ENCODE measurements at regions not wholly inside any gene's neighbourhood (a gene's known extent, or its start where the extent isn't known, plus 50 kb on each side); places are given as distances from the start of the nearest gene placed in this dataset.
A peak's percentile ranks its signal among the peaks of the same experiment; 100 is the strongest.

DNA sequence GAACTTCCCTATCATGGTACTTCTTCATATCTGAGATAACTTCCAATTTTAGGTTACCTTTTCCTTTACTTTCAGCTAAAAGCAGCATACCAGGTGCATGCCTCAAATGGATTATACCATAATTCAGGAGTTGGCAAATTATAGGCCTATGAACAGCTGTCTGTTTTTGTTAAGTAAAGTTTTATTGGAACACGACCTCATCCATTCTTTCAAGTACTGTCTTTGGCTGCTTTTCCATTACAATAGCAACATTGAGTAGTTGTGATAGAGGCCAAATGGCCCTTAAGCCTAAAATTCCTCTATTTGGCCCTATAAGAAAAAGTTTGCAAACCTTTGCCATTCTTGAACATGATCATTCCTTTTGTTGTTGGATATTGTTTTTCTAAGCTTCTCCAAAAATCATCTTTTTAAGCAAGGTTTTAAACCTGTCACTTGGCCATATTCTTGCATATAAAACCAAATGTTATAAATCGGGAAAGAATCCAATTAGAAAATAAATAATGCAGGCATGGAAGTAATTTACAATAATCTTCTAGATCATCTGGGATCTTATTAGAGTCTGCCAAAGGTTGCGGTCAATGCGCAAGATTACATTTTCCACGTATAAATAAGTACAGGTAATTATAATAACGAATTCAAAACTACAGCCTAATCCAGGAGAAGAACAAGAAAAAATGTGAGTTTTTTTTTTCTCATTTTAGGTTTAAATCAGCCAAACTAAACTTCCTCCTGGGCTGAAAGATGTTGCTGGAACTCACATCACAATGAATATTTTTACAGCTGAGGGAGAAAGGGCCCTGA is 226.5 kb upstream of the ANKRD55 start:
- no peak for DNase-seq (ENCODE audit: low spot score)

DNA sequence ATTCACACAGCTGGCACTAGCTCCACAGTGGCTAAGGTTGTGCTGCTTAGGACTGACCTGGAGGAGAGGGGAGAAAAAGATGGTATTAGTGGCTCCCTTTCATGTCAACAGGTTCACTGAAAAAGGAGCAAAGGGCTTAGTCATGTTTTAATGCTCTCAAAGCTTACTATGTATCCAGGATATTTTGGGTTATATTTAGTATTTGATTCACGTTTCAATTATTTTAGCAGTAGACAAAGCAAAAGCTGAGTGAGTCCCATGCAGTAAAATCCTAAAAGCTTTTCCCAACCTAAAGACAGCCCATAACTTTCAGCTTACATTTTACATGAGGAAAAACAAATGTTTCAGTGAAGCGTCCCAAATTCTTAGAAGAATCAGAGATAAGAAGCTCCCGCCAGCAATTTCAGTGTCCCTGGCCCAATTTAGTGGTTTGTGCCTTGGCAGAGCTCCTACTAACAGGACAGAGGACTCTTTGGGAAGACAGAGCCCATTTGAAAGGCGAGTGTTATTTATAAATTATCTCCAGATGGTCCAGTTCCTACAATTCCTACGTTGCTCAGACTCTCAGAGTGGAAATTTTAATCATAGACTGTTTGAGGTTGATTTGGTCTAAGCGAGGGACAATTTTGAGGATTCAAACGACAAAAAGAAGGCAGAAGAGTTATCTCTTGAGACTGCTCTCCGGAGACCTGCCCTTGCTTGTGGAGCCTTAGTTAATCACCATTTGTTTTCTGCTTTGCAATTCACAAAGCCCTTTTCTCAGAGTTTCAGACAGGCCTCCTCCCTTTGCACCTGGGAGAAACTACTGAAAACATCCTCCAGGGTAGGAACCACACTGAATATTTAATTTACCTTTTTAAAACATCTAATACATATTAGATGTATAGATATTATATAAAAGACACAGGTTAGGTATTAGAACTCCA is 225.0 kb upstream of the ANKRD55 start:
- peak; percentile 64 for DNase-seq (ENCODE audit: low spot score)

DNA sequence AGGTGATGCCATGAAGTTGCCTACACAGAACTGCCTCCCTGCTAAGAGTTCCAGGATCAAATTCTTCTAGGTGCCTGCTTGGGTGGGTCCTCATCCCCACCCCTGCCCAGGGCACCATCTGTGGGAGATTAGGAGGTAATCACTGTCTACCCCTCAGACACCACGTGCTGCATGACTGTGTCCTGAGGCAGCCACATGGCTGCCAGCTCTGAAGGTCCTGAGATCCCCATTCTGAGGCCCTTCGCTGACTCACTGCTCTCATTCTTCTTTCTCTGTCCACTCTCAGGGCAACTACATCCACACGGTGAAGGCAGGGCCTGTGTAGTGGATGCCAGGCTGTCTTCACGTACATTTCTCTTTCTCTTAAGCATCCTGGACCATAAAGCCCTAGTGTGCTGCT is 222.9 kb upstream of the ANKRD55 start:
- peak; percentile 85 for DNase-seq (ENCODE audit: low spot score)

DNA sequence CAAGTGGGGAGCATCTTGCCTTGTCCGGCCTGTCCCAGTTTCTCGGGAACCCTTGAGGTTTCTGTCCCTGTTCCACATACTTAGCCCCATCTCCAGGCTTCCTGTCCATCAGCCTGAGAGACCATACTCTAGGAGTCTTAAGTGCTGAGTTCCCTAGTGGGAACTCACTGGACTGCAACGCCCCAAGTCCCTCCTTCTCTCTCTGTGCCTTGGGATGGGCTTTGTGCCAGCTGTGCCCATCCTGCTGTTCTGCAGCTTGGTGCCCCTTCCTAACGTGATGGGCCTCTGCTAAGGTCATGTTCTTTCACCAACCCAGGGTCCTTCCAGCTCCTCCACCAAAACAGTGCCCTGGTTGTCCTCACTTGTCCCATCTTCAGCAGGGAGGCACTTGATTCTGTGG is 222.3 kb upstream of the ANKRD55 start:
- DNase-seq (ENCODE audit: low spot score): no peak

DNA sequence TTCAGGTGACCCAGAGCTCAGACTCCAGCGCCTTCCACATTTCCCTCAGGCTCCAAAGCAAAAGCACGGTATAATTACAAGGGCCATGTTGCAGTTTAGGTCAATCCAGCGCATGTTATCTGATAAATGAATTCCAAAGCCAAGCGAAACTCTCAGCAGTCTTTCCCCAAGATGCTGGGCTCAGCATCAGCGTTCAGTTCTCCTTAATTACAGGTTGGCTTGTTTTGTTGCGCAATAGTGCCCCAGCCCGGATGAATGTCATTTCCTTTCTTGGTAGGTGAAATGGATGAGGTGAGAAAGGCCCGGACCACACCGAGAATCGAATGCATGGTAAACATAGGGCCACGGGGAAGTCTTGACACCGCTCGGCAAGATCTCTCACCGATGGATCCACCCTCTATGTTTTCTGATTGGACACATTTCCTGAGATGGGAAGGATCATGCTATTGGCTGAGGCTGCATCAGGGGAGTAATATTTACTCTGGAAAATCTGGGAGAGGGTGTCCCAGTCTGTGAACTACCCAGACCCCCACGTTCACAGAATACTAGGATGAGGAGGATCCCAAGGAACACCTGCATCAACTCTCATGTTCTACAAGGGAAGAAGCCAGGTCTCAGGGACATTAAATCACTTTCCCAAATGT is 221.2 kb upstream of the ANKRD55 start:
- no peak for DNase-seq (ENCODE audit: low spot score)

DNA sequence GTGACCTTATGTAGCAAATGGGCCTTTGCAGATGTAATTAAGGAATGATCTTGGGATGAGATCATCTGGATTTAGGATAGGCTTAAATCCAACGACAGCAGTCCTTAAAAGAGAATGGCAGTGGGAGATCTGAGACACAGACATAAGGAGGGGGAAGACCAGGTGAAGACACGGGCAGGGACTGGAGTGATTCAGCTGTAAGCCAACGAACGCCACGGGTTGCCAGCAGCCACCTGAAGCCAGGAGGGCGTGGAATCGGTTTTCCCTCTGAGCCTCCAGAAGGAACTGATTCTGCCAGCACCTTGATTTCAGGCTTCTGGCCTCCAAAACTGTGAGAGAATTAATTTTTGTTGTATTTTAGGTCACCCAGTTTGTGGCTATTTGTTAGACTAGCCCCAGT is 218.6 kb upstream of the ANKRD55 start:
- no peak for DNase-seq (ENCODE audit: low spot score)

DNA sequence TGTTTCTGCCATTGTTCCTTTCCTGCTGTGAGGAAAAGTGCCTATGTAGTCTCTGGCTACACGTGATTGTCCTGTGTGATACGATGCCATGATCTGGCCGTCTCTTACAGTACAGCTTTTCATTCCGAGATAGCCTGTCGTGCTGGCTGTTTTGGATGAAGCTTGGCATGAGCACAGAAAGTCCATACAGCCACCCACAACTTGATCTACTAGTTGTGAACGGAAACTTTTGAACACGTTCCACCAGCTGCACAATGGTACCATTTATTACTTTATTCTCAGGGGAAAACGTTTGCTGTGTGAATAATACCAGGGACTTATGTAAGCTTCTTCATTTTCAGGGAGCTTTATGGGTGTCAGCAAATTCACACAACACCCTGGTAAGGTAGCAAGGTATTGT is 217.6 kb upstream of the ANKRD55 start:
- DNase-seq (ENCODE audit: low spot score): no peak

DNA sequence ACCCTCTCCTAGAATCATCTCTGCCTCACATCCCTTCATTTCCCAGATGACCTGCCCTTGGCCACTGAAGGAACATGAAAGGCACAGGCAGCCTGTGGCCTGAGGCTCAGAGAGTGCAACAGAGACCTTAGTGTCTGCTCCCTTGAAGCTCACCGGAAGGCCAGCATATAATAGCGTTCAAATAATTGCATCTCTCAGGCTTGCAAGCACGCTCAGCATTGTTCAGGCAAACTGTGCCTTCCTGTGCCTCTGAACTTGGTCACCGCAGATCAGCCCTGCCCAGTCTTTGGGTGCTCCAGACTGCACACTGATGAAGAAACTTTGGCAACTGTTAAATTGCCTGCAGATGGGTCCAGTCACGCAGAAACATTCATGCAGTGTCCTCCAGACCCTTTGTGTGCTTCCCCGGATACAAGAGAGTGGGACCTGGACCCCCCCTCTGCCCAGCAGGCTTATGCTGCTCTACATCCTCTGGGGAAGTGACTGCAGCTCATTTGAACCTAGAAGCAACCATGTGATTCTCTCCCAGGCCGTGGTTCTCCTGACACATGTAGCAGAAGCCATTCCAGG is 216.0 kb upstream of the ANKRD55 start:
- peak; percentile 22 for DNase-seq (ENCODE audit: low spot score)

DNA sequence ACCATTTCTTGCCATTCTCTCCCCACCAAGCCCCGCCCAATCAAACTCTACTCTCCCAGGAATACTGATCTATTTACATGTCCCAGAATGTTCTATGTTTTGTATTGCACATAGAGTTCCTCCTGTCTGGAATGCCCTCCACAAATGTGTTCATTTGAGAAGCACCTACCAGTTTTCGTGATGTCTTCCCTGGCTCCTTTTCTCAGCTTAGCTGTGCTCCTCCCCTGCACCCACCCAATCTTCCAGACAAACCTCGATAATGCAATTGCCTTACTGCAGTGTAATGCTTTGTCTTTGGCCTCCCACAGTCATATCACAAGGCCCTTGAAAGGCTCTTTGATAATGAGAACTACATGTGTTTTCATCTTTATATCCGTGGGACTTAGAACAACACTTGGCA is 214.5 kb upstream of the ANKRD55 start:
- DNase-seq (ENCODE audit: low spot score): no peak

DNA sequence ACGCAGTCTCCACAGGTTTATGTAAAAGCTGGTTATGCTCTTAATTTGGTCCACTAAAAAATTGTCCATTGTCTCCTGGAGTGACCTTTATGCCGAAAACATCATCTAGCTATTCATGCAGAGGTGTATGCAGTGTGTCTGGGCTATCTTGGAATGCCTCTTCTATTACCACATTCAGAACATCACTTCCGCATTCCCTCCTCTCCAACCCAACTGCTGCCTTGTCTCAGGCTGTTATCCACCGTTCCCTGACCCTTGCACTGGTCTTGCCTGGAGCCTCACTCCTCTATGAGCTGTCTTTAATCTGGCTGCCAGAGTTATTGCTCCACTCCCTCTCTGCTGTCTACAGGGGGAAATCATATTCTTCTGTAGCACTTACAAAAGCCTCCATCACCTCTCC is 214.1 kb upstream of the ANKRD55 start:
- no peak for DNase-seq (ENCODE audit: low spot score)

DNA sequence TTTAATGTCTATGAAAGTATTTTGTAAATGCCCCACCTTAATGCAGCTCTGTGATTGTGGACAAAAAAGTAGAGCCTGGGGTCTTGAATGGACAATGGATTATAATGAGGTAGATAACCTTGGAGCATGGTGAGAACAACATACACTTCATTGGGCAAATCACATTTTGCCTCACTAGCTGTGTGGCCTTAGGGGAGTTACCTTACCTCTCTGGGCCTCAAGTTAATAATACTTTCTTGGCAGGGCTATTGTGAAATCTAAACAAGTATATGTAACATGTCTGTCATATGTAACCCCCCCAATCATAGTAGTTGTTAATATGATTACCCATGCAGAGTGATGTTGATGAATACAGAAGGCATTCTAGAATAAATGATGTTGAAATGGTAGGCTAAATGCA is 213.6 kb upstream of the ANKRD55 start:
- no peak for DNase-seq (ENCODE audit: low spot score)

DNA sequence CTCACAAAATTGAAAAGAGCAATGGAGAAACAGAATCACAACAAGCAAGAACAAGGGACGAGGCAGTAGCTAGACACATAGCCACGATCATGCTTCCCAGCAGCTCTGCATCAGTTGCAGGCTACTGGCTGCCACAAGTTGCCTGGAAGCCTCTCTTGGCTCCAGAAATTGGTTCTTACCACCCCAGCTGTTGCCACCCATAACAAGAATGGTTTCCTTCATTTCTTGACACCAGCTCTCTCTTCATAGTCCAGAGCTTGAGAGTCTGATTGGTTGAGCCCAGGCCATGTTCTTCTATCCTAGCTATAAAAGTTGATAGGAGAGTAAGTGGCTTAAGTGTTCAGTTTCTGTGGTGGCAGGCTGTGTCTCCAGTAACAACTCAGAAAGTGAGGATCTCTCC is 210.7 kb upstream of the ANKRD55 start:
- no peak for DNase-seq (ENCODE audit: low spot score)

DNA sequence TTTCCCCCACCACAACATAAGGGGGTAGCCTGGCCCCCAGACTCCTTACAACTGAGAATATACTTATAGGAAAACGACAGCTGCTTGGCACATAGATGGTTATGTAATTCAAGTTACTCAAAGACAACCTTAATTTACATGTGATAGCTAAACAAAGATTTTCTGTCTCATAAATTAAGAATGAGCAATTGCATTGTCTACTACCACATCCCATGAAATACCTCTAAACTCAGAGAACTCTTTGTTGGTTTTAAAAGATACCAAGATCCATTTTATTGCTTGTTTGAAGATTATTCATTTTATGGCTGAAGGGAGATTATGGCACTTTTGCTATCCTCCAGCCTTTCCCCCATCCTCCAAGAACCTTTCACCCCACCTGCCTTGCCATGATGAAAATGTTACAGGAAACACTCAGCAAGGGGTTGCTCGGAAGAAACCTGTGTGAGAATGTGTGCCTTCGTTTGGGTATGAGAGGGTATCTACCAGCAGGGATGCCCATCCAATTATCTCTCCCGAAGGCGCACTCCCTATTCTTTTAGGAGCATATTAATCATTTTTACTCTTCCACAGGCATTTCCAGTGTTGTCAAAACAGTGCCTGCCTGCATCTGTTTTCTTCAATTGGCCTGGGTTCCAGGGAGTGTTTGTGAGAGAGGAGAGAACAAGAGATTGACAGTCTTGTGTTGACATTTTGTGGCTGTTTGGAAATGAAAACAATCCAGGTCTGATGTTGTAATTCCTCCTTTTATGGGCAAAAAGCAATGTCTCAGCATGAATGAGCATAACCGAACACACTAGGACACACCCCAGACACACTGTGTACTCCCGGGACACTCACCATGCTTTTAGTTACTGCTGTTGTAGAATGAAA is 208.0 kb upstream of the ANKRD55 start:
- DNase-seq (ENCODE audit: low spot score): peak; percentile 84

DNA sequence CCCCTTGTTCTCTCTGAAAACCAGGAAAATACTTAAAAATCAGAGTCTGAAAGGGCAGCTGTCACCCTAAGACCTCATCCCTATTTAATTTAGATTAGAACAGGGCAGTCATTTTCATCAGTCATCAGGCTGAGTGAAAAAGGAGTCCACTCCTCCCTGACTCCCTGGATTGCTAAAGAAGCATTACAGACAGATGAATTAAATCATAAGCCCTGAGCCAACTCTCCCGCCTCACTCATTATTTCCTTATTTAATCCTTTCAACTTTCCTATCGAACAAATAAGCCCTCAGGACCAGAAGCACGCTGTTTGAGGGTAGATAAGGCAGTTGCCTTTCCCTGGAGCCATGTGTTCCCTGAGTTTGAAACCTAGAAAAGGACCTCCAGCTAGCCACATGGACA is 201.9 kb upstream of the ANKRD55 start:
- no peak for DNase-seq (ENCODE audit: low spot score)

DNA sequence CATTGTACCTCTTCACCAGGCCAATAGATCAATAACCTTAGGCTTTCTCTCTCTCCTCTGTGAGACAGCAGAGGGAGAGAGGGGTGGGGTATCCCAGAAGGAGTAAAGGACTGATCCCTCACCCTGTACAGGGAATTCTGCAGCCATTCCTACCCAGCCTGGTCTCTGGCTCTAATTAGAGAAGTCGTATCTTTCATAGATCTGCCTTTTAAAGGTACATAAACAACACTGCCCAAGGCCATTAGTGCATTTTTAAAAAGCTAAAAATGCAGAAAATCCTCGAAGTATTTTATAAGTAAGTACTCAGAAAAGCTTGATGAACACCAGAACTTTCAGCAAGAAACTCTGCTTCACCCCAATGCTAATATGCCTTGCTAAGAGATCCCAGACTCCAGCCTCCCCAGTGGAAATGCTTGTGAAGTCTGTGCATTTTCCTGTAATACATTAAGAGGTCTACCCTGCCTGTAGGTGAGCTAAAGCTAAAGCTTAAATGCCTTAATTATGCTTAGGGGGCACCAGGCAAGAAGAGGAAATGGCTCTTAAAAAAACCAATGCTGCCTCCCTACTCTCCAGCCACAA is 200.0 kb upstream of the ANKRD55 start:
- no peak for DNase-seq (ENCODE audit: low spot score)

DNA sequence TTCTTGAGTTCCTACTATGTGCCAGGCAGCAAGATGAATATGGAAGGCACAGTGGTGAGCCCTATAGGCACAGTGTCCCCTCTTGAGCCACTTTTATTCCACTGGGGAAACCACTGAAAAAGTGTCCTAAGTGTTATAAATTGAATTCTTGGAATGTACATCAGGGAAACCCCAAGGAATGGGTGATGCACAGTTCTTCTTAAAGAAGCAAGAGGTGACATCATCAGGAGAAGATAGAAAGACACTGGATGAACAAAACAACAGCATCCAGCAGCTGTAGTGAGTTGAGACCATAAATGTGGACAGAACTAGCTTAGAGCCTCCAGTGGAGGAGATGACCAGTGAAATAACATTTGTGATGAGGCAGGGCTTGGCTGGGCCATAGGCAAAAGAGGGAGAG is 199.2 kb upstream of the ANKRD55 start:
- no peak for DNase-seq (ENCODE audit: low spot score)

DNA sequence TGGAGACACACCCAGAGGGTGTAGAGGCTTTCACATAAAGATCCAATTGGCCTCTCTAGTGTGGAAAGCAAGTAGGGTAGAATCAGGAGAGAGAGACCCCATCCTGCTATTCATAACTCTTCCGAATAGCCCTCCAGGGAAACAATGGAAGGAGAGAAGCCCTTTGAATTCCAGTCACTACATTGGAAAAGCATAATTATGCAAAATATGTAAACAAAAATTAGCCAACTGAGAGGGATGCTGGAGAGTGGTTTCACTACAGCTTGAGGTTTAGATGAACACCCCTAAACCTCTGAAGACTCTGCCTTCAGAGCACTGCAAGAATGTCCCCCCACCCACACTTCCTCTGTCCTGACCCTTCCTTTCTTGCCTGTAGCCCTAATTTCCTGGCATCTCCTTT is 197.3 kb upstream of the ANKRD55 start:
- no peak for DNase-seq (ENCODE audit: low spot score)

DNA sequence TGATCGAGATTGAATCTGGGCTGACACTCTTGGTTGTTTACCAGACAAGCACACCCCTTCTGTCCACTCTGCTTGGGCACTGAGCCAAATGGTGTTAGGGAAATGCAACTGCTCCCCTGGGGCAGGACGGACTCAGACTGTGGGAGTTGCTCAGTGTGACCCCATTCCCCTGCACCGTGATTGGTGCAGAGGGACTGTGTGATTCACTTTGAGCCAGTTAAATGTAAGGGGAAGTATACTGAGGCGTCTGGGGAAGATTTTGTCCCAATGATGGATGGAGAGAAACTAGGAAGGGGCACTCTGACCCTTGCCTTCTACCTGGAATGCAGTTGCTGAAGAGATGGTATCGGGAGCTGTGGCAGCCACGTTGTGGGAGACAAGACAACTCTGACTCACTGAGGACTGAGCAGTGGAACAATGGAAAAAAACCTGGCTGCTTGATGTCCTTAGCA is 196.0 kb upstream of the ANKRD55 start:
- DNase-seq (ENCODE audit: low spot score): no peak

DNA sequence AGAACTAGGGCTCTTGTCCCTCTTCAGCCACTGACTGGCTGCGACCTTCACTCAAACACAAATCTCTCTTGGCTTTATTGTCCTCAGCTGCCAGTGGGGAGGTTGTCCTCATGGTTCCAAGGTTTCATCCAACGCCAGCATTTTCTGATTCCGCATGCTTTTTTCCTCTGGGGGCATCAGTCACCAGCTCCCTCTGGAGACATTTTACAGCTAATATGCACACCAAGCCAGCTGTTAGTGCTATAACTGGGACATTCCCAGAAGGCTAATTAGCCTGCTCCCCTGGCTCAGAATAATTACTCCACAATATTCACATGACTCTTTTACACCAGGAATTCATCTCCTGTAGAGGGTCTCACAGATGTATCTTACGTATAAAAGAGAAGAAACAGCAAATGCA is 193.6 kb upstream of the ANKRD55 start:
- DNase-seq (ENCODE audit: low spot score): no peak

DNA sequence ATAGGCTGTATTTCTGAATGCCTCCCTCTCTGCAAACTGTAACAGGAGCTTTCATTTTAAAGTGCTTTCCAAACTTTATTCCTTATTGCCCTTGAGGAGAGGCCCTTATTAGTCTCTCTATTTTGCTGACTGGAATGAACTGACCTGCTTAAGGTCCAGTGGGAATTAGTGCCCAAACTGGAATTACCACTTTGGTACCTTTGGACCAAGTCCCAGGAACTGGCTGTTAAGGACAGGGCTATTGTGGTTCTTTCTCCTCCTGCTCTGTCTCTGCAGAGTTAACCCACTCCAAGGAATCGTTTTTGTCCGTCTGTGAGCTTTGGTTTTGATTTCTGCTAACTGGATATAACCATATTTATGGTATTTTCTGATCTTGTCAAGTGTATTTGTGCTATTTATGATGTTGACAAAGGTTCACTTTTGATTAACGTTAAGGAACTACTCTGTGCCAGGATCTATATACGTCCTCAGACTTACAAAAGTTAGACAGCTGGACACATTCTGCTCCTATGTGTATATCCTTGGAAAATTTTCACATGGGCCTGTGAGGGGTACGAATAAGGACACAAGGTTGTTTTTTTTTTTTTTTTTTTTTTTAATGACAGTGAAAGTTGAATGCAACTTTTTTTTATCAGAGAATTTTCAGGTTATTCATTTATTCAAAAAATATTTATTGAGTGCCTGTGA is 189.1 kb upstream of the ANKRD55 start:
- DNase-seq (ENCODE audit: low spot score): no peak

Measured in AG20443 (cell line).